Right atrium auricular region (tissue), 2 donors: ENCODE measurements at regions not wholly inside any gene's neighbourhood (a gene's known extent, or its start where the extent isn't known, plus 50 kb on each side); places are given as distances from the start of the nearest gene placed in this dataset.

Experiments used
- DNase-seq: peaks from one replicate; pipeline ENCODE4 v3.0.0-alpha.2; 2019; ENCODE audit warnings: low spot score
- H3K27ac ChIP-seq, 2 donors: fragments of 200-600 bp; sonication (generic); 1 replicate in 1 of 2; 2 replicates in 1 of 2; pipeline ENCODE4 v1.5.1; 2016 to 2019
- H3K27me3 ChIP-seq, 2 donors: fragments of 200-600 bp; sonication (generic); one replicate each; pipeline versions ENCODE4 v1.5.1 to v1.6.0; 2017 to 2019
- H3K36me3 ChIP-seq: fragments of 200-600 bp; sonication (generic); one replicate; pipeline ENCODE4 v1.5.1; 2016
- H3K4me1 ChIP-seq, 2 donors: fragments of 200-600 bp; sonication (generic); one replicate each; pipeline versions ENCODE4 v1.5.1 to v1.6.0; 2017 to 2019
- H3K4me3 ChIP-seq, 2 donors: fragments of 200-600 bp; sonication (generic); 1 replicate in 1 of 2; 2 replicates in 1 of 2; pipeline ENCODE4 v1.5.1; 2017 to 2019; ENCODE audit warnings: mild to moderate bottlenecking in 1 of 2, moderate library complexity in 1 of 2
- H3K9me3 ChIP-seq, 2 donors: fragments of 200-600 bp; sonication (generic); one replicate each; pipeline ENCODE4 v1.5.1; 2019
- CTCF ChIP-seq, 2 donors: fragments of 200-600 bp; sonication (generic); IDR thresholded peaks; one replicate each; pipeline ENCODE4 v1.5.1; 2019; ENCODE audit warnings: antibody characterized with exemption in 2 of 2

GRCh38 chr4:125780747-125781146 lies 466.0 kb downstream of the FAT4 start:
- DNase-seq, result no peak
- Histone ChIP-seq H3K9me3 (no peaks in the 10 kb centered on the region), H3K4me3 (no peak overlapping the region), H3K27me3 (no peaks in the 10 kb centered on the region), H3K36me3 (no peaks in the 10 kb centered on the region), H3K4me1 (no peaks in the 10 kb centered on the region), H3K27ac (no peak overlapping the region)
- no peak for TF ChIP-seq CTCF (IDR thresholded peaks at IDR 0.05)

GRCh38 chr4:125781651-125782050 lies 466.9 kb downstream of the FAT4 start:
- Histone ChIP-seq H3K27me3 (no peaks in the 10 kb centered on the region), H3K9me3 (no peaks in the 10 kb centered on the region), H3K36me3 (no peaks in the 10 kb centered on the region), H3K27ac (no peak overlapping the region), H3K4me3 (no peak overlapping the region), H3K4me1 (no peaks in the 10 kb centered on the region)
- no peak for DNase-seq
- no peak for TF ChIP-seq CTCF (IDR thresholded peaks at IDR 0.05)

GRCh38 chr4:125784741-125785140 lies 470.0 kb downstream of the FAT4 start:
- no peaks in the 10 kb centered on the region for H3K4me1 ChIP-seq
- no peaks in the 10 kb centered on the region for H3K36me3 ChIP-seq
- no peak overlapping the region for H3K27ac ChIP-seq
- no peaks in the 10 kb centered on the region for H3K27me3 ChIP-seq
- no peak for TF ChIP-seq CTCF (IDR thresholded peaks at IDR 0.05)
- no peaks in the 10 kb centered on the region for H3K9me3 ChIP-seq
- no peak overlapping the region for H3K4me3 ChIP-seq
- DNase-seq, result no peak

GRCh38 chr4:125787707-125788106 lies 473.0 kb downstream of the FAT4 start:
- TF ChIP-seq CTCF (IDR thresholded peaks at IDR 0.05), result no peak

GRCh38 chr4:125789023-125789422 lies 474.3 kb downstream of the FAT4 start:
- no peak overlapping the region for H3K4me3 ChIP-seq
- no peak for DNase-seq
- TF ChIP-seq CTCF (IDR thresholded peaks at IDR 0.05), result no peak
- H3K27ac ChIP-seq, result no peak overlapping the region
- no peaks in the 10 kb centered on the region for H3K36me3 ChIP-seq
- H3K27me3 ChIP-seq, result no peaks in the 10 kb centered on the region
- H3K9me3 ChIP-seq, result no peaks in the 10 kb centered on the region
- H3K4me1 ChIP-seq, result no peaks in the 10 kb centered on the region

More at GRCh38 chr4:125787707-125788106, 473.0 kb downstream of the FAT4 start:
- Histone ChIP-seq H3K27ac (no peak overlapping the region), H3K36me3 (no peaks in the 10 kb centered on the region), H3K27me3 (no peaks in the 10 kb centered on the region), H3K4me1 (no peaks in the 10 kb centered on the region), H3K9me3 (no peaks in the 10 kb centered on the region), H3K4me3 (no peak overlapping the region)
- no peak for DNase-seq

GRCh38 chr4:125791896-125792295 lies 477.1 kb downstream of the FAT4 start:
- Histone ChIP-seq H3K27ac (no peak overlapping the region), H3K4me1 (no peaks in the 10 kb centered on the region), H3K27me3 (no peaks in the 10 kb centered on the region), H3K9me3 (no peaks in the 10 kb centered on the region), H3K36me3 (no peaks in the 10 kb centered on the region), H3K4me3 (no peak overlapping the region)
- no peak for DNase-seq
- no peak for TF ChIP-seq CTCF (IDR thresholded peaks at IDR 0.05)
